Brain pericyte (primary cell): ENCODE measurements at regions not wholly inside any gene's neighbourhood (a gene's known extent, or its start where the extent isn't known, plus 50 kb on each side); places are given as distances from the start of the nearest gene placed in this dataset.

ENCODE experiments used
- DNase-seq: peaks from one replicate; pipeline ENCODE4 v3.0.0-alpha.2; 2012; ENCODE audit warnings: low read depth, low spot score

DNA sequence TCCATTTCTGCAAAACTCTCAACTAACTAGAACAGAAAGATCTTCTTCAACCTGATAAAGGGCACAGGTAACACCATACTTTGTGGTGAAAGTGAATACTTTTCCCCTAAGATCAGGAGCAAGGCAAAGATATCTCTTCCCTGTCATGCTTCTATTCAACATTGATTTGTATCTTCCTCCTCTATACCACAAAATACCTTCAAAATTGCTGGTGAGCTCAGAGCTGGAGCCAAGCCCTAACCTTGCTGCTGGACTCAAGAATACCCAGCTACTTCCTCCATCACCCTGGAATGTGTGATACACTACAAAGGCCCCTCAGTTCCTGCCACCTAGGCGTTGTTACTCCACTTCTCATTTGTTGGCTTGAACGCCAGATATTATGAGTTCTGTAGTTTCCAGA is 499.0 kb downstream of the ACTL7B start:
- no peak for DNase-seq

GRCh38 chr9:108351571-108351970 is 504.2 kb downstream of the ACTL7B start:
- no peak for DNase-seq

DNA sequence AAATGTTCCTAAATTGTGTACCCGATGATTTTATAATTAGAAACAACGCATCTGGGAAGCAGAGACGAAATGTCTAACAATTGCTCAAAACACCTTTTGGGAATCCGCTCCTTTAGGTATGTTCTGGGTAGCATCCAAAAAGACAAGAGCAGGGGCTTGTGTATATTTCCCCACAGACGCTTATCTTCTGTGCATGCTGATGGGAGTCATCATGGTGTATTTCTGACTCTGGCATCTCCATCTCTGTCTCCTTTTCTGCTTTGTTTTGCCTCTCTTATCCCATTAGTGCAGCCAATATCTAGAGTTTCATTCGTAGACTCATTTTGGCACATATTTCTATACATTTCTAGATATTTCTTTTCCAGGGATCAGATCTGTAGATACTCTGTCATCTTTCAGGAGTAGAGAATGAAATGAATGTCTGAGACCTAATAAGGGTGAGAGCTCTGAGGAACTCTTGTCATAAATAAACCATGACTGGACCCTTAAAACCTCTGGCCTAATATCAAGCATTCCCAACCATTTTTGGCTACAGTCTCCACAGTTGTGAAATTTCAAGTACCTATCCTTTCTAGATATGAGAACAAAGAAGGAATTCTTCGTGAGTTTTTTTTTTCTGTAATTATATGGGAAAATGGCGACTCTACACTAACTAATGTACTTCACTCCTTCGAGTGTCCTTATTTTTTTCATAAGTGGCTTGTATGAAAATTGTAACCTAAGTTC is 508.2 kb downstream of the ACTL7B start:
- DNase-seq, result no peak

DNA sequence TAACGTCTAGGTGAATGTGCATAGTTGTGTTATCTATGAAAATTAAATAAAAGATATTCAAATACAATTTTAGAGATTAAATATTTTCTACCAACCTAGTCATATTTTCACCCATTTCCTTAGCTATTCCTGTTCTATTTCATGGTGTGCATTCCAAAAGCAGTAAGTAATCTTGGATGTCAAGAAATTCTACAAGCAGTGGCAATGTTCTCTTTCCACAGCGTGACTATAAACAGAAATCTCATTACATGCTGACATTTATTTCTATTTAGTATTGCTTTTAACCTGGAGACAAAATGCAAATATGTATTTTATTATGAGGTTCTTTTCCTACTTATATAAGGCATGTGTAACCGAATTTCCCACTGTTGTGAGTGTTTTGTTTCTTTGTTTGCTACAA is 510.0 kb downstream of the ACTL7B start:
- DNase-seq, result no peak

GRCh38 chr9:108339251-108339650 is 516.5 kb downstream of the ACTL7B start:
- no peak for DNase-seq

GRCh38 chr9:108336575-108336974 is 519.2 kb downstream of the ACTL7B start:
- no peak for DNase-seq

- no peak for DNase-seq
These were observed 522.2 kb downstream of the ACTL7B start for GRCh38 chr9:108333530-108333983.

- DNase-seq, result no peak
These were observed 524.2 kb downstream of the ACTL7B start for GRCh38 chr9:108331596-108331995.

GRCh38 chr9:108325406-108325805 is 530.4 kb downstream of the ACTL7B start:
- no peak for DNase-seq

GRCh38 chr9:108323615-108324014 is 532.2 kb downstream of the ACTL7B start:
- DNase-seq, result no peak

DNA sequence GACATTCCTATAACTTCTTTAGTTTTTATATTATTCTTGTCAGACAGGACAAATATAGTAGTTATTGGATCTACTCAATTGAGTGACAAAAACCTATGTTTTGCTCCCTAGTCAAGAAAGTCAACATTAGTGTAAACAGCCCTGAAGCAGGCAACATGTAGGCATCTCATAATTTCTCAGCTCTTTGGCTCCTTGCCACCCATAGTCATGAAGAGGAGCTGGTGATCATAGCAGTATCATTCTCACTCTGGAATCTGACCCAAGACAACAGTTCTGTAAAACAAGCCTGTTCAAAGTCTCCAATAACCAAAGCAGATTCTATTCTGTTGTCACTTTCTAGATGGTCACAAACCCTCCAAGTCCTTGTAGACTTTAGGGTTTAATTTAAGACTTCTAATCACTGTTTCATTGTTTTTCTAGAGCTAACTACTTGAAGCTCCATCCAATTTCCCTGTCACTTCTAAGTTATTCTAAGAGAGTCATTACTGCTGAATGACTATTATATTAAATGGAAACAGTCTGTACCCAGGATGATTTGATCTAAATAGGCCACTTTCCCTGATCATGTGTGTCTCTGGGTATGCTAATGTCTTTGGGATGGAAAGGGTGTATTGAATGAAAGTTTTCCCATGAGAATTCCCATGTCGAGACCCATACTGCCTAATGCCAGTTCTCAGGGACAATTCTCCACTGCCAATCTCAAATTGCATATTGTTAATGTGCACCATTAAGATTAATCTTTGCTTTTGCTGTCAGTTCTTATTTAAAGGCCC is 533.3 kb downstream of the ACTL7B start:
- no peak for DNase-seq

DNA sequence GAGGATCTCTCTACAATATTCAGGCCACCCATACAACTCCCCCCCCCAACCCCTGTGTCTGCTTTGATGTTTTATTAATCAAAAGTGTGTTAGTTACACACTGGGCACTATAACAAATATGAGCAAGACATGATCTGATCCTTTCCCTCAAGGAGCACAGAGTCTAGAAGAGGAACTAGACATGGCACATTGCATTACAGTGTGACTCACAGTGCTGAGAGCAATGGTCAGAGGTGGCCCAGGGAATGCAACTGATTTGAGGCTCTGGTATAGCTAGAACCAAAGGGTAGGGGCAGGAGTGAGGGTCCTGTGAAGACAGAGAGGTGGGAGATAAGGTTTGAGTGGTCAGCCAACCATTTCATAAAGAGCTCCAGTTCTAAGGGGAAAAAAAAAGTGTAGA is 539.2 kb downstream of the ACTL7B start:
- DNase-seq, result no peak

DNA sequence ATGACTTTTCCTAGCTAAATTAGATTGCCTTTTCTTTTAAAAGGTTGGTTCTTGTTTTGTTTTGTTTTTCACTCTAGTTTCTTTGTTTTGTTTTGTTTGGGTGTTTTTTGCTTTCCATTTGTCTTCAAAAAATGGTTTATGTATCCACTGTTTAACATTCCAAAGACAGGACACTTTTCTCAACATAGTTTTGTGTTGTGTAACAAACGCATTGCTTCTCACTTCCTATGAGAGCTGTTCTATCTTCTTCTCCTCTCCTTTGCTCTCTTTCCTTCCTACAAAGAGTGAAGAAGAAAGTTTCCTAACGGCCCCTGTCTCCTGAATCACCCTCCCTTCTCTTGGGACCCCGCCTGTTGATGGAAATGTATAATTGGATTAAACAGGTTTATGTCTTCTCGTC is 539.7 kb downstream of the ACTL7B start:
- DNase-seq, result no peak

GRCh38 chr9:108311745-108312144 is 544.0 kb downstream of the ACTL7B start:
- no peak for DNase-seq

GRCh38 chr9:108310202-108310601 is 545.6 kb downstream of the ACTL7B start:
- no peak for DNase-seq

DNA sequence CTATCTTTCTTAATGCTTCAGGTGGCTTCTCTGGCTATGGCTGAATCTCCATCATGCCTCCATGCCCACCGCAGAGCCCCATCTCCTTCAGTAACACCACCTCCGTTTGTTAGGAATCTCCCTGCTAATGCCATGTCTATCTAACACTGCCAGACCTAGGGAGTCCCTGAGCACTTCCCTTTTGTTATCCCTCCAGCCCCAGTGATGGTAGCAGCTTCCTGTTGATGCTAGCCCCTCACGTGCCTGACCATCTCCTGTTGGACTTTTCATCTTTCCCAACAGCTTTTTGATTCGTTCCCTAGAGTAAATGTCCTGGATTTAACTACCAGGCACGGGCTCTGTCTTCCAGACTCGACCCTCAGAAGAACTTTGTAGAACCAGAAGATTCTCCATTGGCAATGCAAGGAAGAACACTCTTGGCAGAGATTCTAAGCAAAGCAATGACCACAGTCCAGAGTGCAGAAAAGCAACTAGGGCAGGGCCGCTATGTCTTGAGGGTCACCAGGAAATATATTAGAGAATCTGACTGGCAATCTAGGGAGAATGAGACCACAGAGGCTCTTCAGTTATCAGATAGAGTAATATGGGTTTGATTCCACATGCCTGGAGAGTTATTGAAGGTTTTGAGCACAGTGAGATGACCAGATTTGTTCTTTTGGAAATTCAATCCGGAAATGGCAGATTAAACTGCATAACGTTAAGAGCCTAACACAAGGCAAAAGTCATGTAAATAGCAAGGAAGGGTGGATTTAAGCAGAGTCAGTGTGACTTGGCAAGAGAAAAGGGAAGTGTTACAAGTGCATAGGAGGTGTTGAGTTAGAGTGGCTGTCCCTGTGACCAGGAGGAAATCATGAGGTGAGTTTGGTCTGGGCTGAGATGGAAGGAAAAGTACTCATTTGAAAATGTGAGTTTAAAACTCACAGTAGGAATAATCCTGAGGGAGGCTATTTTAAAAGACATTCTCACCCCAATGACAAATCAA is 555.2 kb downstream of the ACTL7B start:
- DNase-seq, result no peak

- DNase-seq, result peak; percentile 20
These were observed 558.7 kb downstream of the ACTL7B start for GRCh38 chr9:108297073-108297472.

GRCh38 chr9:108296056-108296455 is 559.7 kb downstream of the ACTL7B start:
- no peak for DNase-seq

- DNase-seq, result no peak
These were observed 564.2 kb downstream of the ACTL7B start for GRCh38 chr9:108291586-108291932.

DNA sequence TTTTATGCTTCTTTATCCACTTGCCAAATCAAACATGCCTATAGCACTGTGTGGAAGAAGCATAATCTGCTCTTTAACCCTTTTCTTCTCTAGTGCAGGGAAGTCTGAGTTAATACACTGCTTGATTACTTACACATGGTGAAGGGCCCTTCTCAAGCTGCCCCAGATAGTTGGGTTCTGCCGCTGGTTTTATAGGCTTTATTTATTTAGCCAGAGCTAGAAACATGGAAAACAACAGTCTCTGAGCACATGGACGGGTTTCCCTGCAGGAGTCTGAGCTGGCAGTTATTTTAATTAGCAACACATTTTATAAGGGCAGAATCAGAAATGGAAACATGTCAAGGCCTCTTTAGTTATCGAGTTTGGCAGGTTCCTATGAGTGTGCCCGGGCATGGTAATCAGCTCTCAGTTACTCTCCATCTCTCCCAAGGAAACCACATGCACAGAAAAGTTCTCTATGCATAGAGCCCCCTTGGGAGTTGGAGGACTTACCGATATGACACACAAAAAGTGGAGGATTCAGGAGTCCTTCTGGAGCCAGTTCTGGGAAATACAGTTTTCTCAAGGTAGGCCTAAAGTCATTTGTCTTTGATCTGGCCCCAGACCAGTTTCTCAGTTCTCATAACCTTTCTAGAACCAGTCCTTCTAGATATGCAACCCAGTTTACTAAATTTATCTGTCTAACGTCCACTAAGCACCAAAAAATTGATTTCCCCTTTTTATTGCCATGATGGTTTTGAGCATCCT is 564.8 kb downstream of the ACTL7B start:
- peak; percentile 63 for DNase-seq

GRCh38 chr9:108286638-108287206 is 569.1 kb downstream of the ACTL7B start:
- DNase-seq, result no peak
